GM18520 (cell line): ENCODE measurements at regions not wholly inside any gene's neighbourhood (a gene's known extent, or its start where the extent isn't known, plus 50 kb on each side); places are given as distances from the start of the nearest gene placed in this dataset.
A peak's percentile ranks its signal among the peaks of the same experiment; 100 is the strongest.
"Not testable (repeated sequence)": the region's sequence is repeated elsewhere in the genome, so short reads cannot be mapped to it uniquely, and the experiment has no call there.

Source experiments
- ATAC-seq: cut with Tn5 transposase; IDR thresholded peaks from one replicate; pipeline ENCODE4 v1.9.1; 2021; ENCODE audit not compliant: unreplicated experiment

DNA sequence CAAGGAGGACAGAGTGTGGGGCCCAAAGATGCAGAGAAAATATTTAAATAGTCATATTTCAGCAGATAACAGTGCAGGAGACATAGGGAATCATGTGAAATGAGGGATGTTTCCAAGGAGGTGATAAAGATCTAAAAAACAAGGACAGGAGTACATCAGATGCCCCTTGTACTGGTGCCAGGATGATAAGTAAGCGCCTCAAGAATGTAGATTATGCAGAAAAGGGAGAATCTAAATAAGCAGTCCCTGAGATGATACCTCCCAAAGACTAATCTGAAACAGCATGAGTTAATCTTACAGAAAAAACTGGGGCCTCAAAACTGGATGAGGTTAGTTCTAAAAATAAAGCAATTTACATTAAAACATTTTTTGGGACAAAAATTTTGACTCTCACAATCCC, 136.1 kb upstream of the WDFY3 start:
- no peak for ATAC-seq

DNA sequence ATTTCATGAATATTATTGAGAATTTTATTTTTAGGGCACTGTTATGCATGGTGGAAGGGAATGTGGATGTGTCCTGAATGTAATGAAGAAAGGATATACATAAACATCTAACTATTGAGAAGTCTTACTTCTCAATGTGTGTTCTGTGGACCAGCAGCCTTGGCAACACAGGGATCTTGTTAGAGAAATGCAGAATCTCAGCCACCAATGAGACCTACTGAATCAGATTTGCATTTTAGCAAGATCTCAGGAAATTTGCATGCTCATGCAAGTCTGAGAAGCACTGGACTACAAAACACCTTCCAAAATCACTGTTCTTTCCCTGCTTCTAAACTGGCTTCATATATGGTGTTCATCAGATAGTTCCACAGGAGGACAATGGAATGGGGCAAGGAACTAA, 139.7 kb upstream of the WDFY3 start:
- ATAC-seq, result no peak

DNA sequence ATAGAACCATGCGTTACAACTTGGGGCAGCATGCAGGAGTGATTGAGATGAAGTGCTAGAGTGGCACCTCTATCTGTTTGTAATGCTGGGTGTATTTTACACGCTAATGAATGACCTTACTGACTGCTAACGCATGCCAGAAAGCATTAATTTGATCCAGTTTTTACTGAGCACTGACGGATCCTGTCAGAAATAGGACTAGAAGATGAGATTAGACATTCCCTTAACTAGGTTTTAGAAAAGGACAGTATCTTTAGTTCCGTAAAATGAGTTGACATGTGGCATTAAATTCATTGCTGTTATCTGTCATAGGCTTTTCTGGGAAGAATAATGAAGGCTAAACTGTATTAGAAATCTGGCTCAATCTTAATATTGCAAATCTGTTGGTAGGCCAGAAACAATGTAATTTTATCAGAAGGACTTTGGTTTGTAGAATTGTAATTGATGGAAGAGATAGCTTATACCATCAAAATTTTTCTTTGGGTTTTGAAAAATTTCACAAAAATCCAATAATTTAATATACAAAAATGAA, 140.4 kb upstream of the WDFY3 start:
- ATAC-seq, result no peak

DNA sequence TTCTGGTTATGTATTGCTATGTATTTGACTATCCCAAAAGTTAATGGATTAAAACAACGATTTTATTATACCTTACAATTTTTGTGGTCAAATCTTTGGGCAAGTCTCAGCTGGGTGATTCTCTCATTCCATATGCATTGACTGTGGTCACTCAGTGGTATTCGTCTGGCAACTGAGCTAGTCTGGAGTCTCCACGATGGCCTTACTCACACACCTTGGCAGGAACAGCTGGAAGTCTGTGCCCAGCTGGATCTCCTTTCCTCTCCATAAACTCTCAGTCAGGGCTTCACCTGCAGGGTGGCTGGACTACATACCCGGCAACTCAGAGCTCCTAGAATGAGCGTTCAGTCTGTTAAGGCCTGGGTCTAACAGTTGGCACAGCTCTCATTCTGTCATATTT, 141.1 kb upstream of the WDFY3 start:
- ATAC-seq, result no peak

DNA sequence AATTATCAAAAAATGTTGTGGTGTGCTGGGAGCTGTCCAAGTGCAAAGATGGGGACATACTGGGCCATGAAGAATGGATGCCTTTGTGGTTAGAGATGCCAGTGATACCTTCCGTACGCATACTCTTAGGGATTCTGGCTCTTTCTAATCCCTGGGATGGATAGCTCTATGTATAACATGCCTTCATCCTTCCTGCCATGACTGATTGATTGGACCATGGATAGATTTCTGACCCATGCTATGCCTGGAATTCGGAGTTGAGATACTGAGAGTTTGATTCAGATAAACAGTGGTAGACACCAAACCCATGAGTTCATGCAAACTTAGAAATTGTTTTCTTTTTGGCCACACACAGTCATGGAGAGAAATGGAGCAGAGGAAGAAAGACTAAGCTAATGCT, 147.2 kb upstream of the WDFY3 start:
- no peak for ATAC-seq

DNA sequence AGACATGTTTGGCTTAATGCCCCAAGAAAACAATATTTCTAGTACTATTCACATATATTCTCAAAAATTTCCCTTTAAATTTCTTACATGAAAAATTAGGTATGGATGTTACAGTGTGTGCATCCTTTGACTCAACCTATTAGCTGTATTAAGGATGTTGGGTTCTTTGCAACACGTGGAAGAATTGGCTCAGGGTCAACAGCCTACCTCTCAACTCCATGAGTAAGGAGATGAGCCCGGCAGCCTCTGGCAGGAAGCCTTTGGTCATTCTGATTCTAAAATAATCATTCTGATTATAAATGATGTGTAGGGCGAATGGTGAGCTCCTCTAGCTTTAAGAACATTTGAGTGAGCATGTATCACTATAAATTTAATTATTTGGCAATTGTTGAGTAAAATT, 148.0 kb upstream of the WDFY3 start:
- ATAC-seq, result no peak

DNA sequence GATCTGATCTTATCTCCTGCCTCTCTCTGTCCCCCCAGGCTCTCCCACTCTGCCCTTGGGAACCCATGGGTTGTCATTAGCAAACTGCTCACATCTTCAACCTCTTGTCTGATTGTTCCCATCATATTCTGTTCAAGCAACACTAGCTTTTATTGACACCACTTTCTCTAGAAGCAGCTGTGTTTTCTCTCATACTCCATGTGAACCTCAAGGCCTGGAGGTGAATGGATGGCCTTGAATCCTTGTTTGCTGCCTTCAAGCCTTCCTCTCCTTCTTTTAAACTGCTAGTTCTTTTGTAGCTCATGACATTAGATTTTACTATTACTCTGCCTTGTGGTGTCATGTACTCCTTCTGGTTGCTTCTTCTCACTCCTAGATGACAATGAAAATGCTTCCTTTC, 149.5 kb upstream of the WDFY3 start:
- ATAC-seq, result no peak

DNA sequence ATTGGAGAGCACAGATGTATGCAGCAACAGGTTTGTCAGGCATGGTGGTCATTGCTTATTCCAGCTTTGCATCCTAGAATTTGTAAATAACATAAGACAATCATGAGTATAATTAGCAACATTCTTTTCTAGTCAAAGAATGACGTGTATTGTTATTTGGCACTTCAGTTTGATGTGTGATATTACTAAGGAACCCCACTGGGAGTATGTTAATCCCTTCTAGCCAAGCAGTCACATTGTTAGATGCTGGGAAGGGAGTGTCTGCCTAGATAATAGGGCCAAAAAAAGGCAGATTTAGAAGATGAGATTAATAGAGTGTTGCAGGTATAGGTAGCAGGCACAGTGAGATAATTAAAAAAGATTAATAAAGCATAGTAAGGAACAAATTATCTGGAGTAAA, 159.2 kb upstream of the WDFY3 start:
- no peak for ATAC-seq

DNA sequence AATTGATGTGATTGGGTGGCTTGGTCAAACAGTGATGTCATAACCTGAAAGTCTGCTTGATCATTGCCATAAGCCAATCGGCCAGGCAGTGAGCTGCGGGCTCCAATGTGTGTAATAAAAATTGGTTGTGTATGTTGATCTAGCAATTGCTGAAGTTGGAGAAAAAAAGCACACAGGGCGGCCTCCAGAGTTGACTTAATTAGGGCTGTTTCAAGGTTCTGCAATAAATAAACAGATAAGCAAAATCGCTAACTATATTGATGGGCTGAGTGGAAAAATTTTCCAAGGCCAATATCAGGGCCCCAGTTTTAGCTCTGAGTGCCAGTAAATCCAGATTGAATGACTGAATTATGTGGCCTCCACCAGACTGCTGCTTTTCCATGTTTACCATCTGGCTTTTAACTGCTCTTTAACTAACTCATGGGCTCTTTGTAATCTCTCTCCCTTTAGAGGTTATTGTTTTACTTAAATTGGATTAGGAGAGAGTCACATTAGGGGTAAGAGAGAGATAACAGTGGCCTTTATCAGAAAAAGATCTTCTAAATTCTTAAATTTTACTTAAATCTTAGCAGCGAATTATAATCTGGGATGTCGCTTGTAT, 160.6 kb upstream of the WDFY3 start:
- ATAC-seq, result no peak

DNA sequence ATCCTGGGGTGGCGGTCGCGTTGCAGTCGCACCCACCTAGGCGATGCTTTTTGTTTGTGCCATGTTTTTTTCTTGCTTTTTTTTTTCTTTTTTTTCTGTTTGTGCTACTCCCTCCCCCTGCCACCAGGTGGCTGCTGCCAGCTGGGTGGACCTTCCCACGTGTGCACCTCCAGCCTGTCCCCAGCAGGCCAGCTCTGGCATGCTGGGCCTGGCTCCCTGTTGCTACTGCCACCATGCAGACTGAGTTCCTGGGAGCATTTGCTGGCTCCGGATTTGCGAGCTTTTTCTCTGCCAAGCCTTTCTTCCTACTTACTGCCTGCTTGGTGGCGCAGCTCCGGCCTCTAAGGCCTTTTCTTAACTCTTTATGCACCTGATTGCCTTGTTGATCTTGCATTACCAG, 161.2 kb upstream of the WDFY3 start:
- peak; percentile 82 for ATAC-seq

DNA sequence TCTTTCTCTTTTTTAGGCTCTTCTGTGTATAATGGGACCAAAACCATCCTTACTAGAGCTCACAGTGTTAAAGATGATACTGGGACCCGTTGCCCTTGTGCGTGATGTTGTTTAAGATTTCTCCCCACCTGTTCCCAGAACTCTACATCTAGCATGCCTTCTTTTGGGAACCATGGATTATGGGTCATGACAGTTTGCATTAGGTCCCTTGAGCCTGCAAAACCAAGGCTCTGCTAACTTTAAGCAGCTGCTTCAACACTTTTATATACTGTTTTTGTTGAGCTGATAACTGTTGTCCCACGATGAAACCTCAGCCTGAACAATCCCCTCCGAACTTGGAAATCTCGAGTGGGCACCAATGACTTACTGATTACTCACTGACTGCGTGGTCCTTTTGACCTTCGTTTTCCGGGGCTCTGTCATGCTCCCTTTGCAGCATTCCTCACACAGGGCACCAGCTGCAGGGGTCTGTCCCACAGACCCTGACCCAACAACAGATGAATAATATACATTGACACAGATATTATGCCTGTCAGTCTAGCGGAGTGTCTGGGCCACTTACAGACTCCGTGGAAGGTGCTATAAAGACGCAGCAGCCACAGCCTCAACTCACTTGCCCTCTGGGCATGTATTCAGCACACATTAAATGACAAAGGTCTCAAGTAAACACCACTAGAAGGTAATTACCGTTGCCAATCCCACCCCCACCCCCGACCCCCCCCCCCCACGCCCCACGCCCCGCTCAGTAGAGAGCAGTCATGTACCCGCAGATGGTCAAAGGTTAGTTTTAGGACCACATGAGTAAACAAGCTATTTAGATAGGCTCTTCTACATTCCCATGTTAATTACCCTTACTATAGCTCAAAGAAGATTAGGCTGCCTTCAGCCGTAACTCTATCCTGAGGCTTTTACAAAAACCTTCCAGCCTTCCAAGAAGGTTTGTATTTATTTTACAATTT, 162.0 kb upstream of the WDFY3 start:
- ATAC-seq, result no peak

DNA sequence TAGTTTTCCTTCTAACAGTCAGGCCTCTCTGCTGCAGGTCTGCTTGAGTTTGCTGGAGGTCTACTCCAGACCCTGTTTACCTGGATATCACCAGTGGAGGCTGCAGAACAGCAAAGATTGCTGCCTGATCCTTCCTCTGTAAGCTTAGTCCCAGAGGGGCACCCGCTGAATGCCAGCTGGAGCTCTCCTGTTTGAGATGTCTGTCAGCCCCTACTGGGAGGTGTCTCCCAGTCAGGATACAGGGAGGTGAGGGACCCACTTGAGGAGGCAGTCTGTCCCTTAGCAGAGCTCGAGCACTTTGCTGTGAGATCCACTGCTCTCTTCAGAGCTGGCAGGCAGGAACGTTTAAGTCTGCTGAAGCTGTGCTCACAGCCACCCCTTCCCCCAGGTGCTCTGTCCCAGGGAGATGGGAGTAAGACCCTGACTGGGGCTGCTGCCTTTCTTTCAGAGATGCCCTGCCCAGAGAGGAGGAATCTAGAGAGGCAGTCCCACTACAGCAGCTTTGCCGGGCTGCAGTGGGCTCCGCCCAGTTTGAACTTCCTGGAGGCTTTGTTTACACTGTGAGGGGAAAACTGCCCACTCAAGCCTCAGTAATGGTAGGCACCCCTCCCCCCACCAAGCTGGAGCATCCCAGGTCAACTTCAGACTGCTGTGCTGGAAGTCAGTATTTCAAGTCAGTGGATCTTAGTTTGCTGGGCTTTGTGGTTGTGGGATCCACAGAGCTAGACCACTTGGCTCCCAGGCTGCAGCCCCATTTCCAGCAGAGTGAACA, 163.1 kb upstream of the WDFY3 start:
- not testable (repeated sequence) for ATAC-seq

DNA sequence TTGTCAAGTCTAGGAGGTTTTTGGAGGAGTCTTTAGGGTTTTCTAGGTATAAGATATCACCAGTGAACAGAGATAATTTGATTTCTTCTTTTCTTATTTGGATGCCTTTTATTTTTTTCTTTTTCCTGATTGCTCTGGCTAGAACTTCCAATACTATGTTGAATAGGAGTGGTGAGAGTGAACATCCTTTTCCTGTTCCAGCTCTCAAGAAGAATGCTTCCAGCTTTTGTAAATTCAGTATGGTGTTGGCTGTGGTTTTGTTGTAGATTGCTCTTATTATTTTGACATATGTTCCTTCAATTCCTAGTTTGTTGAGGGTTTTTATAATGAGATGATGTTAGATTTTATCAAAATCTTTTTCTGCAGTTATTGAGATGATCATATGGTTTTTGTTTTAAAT, 165.6 kb upstream of the WDFY3 start:
- no peak for ATAC-seq

DNA sequence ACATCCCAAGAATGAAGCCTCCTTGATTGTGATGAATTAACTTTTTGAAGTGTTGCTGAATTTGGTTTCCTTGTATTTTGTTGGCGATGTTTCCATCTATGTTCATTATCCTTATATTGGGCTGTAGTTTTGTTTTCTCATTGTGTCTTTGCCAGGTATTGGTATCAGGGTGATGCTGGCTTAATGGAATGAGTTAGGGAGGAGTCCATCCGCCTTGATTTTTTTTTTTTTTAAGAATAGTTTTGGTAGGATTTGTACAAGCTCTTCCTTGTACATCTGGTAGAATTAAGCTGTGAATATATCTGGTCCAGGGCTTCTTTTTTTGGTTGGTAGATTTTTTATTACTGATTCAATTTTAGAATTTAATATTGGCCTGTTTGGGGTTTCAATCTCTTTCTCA, 166.1 kb upstream of the WDFY3 start:
- no peak for ATAC-seq

DNA sequence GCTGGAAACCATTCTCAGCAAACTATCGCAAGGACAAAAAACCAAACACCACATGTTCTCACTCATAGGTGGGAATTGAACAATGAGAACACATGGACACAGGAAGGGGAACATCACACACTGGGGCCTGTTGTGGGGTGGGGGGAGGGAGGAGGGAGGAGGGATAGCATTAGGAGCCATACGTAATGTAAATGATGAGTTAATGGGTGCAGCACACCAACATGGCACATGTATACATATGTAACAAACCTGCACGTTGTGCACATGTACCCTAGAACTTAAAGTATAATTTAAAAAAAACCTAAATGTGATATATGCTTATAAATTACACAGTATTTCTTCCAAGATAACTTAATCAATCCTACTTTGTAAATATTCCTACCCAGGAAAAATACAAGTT, 173.3 kb upstream of the WDFY3 start:
- not testable (repeated sequence) for ATAC-seq

DNA sequence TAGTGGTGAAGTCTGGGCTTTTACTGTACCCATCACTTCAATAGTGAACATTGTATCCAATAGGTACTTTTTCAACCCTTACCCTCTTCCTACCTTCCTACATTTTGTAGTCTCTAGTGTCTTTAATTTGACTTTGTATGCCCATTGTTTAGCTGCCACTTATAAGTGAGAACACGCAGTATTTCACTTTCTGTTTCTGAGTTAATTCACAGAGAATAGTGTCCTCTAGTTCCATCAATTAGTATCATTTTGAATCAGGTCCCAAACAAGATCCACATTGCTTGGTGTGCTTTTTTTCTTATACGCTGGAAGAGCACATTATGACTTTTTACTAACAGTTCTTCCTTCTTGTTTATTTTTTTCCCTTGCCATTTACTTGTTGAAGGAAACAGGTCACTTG, 176.0 kb upstream of the WDFY3 start:
- peak; percentile 67 for ATAC-seq

DNA sequence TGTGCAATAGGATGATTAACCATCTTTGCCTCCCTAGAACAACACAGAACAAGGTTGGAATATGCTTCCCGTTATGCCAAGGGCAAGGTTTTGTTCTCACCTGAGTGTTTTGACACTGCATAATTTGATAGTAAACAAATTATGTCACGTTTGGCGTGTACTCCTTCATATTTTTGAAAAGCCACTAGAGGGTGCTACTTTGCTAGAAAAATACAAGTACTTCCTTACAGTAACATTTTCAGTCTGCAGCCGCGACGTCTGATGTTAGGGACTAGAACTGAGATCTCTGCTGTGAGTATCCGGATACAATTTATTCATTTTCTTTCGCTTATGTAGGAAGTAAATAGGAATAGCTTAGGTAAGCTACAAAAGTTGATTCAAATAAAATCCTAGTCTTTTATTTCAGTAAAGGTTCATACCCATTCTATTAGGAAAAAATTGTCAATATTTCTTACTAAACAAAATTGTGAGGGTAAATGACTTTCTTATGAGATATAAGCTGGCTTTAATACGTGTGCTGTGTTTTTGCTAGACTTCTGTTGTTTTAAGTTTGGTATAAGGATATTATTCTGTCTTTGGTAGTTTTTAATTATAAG, 181.1 kb upstream of the WDFY3 start:
- peak; percentile 87 for ATAC-seq

DNA sequence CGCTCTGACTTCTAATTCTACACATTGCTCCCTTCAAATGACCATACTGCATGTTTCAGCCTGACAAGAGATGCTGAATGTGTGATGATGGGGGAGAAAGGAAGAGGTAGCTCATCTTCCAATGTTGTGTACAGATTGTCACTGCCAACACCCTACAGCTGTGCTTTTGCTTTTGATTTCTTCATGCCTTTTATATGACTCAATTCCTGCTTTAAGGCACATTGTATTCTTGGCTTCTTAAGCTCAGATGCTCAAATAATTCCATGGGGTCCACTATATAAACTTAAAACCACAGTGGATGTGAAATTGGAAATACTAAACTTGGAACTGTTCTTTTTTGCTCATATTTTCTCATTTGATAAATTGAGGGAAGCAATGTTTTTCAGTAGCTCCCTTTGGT, 183.2 kb upstream of the WDFY3 start:
- ATAC-seq, result no peak

DNA sequence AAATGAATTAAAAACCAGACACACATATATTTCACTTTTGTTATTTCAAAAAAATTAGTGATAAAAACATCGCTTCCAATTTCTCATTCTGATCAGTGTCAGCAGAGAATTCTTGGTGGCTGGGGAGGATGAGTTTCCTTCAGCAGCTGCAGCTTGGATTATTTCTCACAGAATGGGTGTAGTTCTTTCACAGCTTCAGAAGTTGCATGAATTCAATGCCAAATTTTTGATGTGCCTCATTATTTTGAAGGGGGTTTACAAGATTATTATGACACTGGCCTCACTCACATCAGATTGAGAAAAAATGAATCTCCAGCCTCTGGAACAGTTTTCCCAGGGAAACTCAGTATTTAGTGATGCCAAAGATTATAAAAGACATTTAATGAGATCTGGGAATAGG, 184.9 kb upstream of the WDFY3 start:
- ATAC-seq, result no peak

DNA sequence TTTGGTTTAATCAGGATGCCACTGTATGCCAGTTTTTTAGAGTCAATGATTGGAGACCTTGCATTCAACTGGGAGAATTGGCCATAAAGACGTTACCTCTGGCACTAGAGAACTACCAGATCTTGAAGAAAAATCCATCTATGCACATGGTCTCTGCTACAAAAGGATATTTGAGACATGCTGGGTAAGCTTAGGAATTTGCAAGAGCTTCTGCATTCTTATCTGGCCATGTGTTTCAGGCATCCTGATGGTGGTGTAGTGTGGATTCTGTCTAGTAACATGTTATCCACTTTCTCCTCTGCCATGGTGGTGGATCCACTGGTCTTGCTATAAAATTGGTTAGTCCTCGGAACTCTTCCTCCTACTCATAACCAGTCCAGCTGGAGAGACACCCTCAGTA, 185.3 kb upstream of the WDFY3 start:
- no peak for ATAC-seq

DNA sequence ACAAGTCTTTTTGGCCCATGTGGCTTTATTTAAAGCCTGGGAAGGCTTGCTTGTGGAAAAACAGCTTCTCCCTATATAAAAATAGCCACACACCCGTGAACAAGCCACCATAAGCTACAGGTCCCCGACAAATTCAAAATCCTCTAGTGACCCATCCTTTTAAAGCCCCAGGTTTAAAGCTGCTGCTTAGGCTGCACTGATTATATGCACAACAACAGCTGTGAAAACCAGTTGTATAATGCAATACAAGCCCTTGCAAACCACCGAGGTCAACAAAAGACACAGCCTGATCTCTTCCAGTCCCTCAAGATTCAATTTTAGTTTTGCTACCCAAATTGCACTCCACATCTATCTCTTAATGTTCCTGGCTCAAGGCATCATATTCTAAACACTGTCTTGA, 186.0 kb upstream of the WDFY3 start:
- no peak for ATAC-seq
